MCF 10A (cell line): ENCODE measurements at regions not wholly inside any gene's neighbourhood (a gene's known extent, or its start where the extent isn't known, plus 50 kb on each side); places are given as distances from the start of the nearest gene placed in this dataset.

Experiments
- BruUV-seq: library from RNA; stranded (reverse); fragments of 400-500 nt; replicated peaks from 2 replicates; lab custom pipeline; 2021; lab: Mats Ljungman, UMichigan
- CTCF ChIA-PET: fragments of 300-600 bp; sonication (Branson Sonifier 250); formaldehyde crosslinking; extraction: SDS; loops from one replicate; lab custom pipeline; 2021; ENCODE audit warnings: antibody characterized with exemption, inconsistent platforms; lab: Yijun Ruan, JAX
- POLR2A ChIA-PET: fragments of 300-600, 350-650 bp; sonication (Branson Sonifier 250); formaldehyde crosslinking; extraction: SDS; loops from one replicate; lab custom pipeline; 2020; ENCODE audit warnings: antibody characterized with exemption, inconsistent platforms; lab: Yijun Ruan, JAX
- DNase-seq: peaks from one replicate; pipeline ENCODE4 v3.0.0-alpha.2; 2018; ENCODE audit not compliant: unreplicated experiment
- H3K27ac Mint-ChIP-seq: one replicate; pipeline ENCODE4 v1.8.0; 2022; ENCODE audit warnings: mild to moderate bottlenecking, low read depth, mixed read lengths; ENCODE audit not compliant: unreplicated experiment
- H3K27me3 Mint-ChIP-seq: one replicate; pipeline ENCODE4 v1.8.0; 2022; ENCODE audit warnings: mixed read lengths; ENCODE audit not compliant: insufficient read depth, unreplicated experiment
- H3K36me3 Mint-ChIP-seq: one replicate; pipeline ENCODE4 v1.8.0; 2022; ENCODE audit warnings: mild to moderate bottlenecking, moderate library complexity, mixed read lengths; ENCODE audit not compliant: insufficient read depth, unreplicated experiment
- H3K4me1 Mint-ChIP-seq: one replicate; pipeline ENCODE4 v1.8.0; 2022; ENCODE audit warnings: mixed read lengths; ENCODE audit not compliant: insufficient read depth, unreplicated experiment
- H3K4me3 Mint-ChIP-seq: one replicate; pipeline ENCODE4 v1.8.0; 2022; ENCODE audit warnings: mild to moderate bottlenecking, moderate library complexity, mixed read lengths; ENCODE audit not compliant: unreplicated experiment
- H3K9me3 Mint-ChIP-seq: one replicate; pipeline ENCODE4 v1.8.0; 2022; ENCODE audit warnings: mixed read lengths; ENCODE audit not compliant: unreplicated experiment
- CTCF ChIP-seq: fragments of 200-600 bp; IDR thresholded peaks from one replicate; pipeline ENCODE4 v1.8.0; 2022; ENCODE audit warnings: antibody characterized with exemption, mild to moderate bottlenecking; ENCODE audit not compliant: unreplicated experiment
- intact Hi-C: fragments of 100-400 bp; cut with micrococcal nuclease; formaldehyde crosslinking; loops from 2 replicates; pipeline ENCODE4 v1.14.1; 2022

GRCh38 chr19:29309637-29310036, 96.7 kb upstream of the UQCRFS1 start:
- no peak for TF ChIP-seq CTCF
- CTCF ChIA-PET = no interaction called here

GRCh38 chr19:29311191-29311790, 98.3 kb upstream of the UQCRFS1 start:
- no peak overlapping the region for H3K4me3 Mint-ChIP-seq
- ChIA-PET CTCF (no interaction called here), POLR2A (no interaction called here)
- intact Hi-C loops = no loop called here
- H3K36me3 Mint-ChIP-seq = peaks cover 6% of the 10 kb centered on the region
- no peak for TF ChIP-seq CTCF
- H3K27me3 Mint-ChIP-seq = no peaks in the 10 kb centered on the region
- H3K27ac Mint-ChIP-seq = no peak overlapping the region
- peaks cover 41% of the 10 kb centered on the region for H3K9me3 Mint-ChIP-seq
- H3K4me1 Mint-ChIP-seq = no peaks in the 10 kb centered on the region
- no peak for DNase-seq
- BruUV-seq = no TSS peak

More at GRCh38 chr19:29309637-29310036, 96.7 kb upstream of the UQCRFS1 start:
- no TSS peak for BruUV-seq
- Mint-ChIP-seq H3K9me3 (peaks cover 47% of the 10 kb centered on the region), H3K4me1 (no peaks in the 10 kb centered on the region), H3K27ac (no peak overlapping the region), H3K36me3 (no peaks in the 10 kb centered on the region), H3K4me3 (no peak overlapping the region), H3K27me3 (no peaks in the 10 kb centered on the region)
- DNase-seq = no peak
- POLR2A ChIA-PET = no interaction called here
- intact Hi-C loops = no loop called here

GRCh38 chr19:29315556-29316190, 102.7 kb upstream of the UQCRFS1 start:
- CTCF ChIA-PET = no interaction called here

More at GRCh38 chr19:29315556-29316190, 102.7 kb upstream of the UQCRFS1 start:
- POLR2A ChIA-PET = no interaction called here
- Mint-ChIP-seq H3K27me3 (no peaks in the 10 kb centered on the region), H3K27ac (no peak overlapping the region), H3K4me3 (no peak overlapping the region), H3K4me1 (no peaks in the 10 kb centered on the region), H3K9me3 (peaks cover 30% of the 10 kb centered on the region), H3K36me3 (peaks cover 6% of the 10 kb centered on the region)
- no TSS peak for BruUV-seq
- no peak for TF ChIP-seq CTCF
- intact Hi-C loops = no loop called here
- DNase-seq = no peak
